ENCODE measurements at regions not wholly inside any gene's neighbourhood (a gene's known extent, or its start where the extent isn't known, plus 50 kb on each side); places are given as distances from the start of the nearest gene placed in this dataset.

- no peak for TF ChIP-seq CTCF (IDR thresholded peaks at IDR 0.05)
- no peak for TF ChIP-seq POLR2A (IDR thresholded peaks at IDR 0.05)
- no peak for TF ChIP-seq POLR2AphosphoS5 (IDR thresholded peaks at IDR 0.05)
- TF ChIP-seq EP300 (IDR thresholded peaks at IDR 0.05), result no peak
Observed at GRCh38 chr7:69190763-69191162, 407.5 kb upstream of the AUTS2 start.

Data from gastroesophageal sphincter (tissue), 3 donors.